HG02588 (cell line): ENCODE measurements at regions not wholly inside any gene's neighbourhood (a gene's known extent, or its start where the extent isn't known, plus 50 kb on each side); places are given as distances from the start of the nearest gene placed in this dataset.

Source experiments
- ATAC-seq: cut with Tn5 transposase; IDR thresholded peaks from one replicate; pipeline ENCODE4 v1.9.1; 2021; ENCODE audit warnings: mild to moderate bottlenecking, moderate library complexity; ENCODE audit not compliant: unreplicated experiment

DNA sequence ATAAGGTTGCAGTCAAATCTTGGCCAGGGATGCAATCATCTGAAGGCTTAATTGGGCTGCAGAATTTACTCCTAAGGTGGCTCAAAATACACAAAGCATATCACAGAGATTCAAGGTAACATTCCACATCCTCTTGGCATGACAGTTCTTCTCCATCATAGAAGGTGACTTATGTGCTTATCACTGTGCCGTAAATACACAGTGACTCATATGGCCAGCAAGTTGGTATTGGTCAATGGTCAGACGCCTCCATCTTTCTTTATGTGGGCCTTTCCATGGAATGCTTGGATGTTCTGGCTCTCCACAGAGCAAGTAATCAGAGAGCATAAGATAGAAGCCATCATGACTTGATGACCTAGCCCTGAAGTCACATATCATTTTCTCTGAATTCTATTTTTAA lies 168.8 kb upstream of the ST8SIA2 start:
- ATAC-seq, result no peak

GRCh38 chr15:92226020-92226612 lies 167.6 kb upstream of the ST8SIA2 start:
- no peak for ATAC-seq

DNA sequence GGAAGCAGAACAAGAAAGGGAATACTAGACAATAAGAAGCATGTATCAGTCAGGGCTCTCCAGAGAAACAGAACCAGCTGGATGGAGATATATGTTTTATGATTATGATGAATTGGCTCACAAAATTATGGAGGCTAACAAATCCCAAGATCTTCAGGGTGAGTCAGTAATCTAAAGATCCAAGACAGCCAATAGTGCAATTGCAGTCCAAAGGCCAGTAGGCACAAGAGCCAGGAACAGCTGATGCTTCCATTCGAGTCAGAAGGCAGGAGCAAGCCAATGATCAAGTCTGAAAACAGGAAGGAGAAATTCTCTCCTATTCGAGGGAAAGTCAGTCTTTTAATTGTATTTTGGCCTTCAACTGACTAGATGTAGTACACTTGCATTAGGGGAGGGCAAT lies 164.9 kb upstream of the ST8SIA2 start:
- no peak for ATAC-seq

DNA sequence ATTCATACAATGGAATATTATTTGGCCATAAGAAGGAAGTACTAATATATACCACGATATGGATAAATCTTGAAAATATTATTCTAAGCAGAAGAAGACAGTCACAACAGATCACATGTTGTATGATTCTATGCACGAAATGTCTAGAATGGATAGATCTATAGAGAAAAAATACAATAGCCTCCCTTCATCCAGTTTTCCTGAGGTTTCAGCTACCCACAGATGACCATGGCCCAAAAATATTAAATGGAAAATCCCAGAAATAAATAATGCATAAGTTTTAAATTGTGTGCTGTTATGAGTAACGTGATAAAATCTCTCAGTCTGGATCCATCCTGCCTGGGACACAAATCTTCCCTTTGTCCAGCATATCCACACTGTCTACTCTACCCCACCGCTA lies 162.2 kb upstream of the ST8SIA2 start:
- ATAC-seq, result no peak

- ATAC-seq, result no peak
Measured at GRCh38 chr15:92232317-92232716, 161.4 kb upstream of the ST8SIA2 start.

DNA sequence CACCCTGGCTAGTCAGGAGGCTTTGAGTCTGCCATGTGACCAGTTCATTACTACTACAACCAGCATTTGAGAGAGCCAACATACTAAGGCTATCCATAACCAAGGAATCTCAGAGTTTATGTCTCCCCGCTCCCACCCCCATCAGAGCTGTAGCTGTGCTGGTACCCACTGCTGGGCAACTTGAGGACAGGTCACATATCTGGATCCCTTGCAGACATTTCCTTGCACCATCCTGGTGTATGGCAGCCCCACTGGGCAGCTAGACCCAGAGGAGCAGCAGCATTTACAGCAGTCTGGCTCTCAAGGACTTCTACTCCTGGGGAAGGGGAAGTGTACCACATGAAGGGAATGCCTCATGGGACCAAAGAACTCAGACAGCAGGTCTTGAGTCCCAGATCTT lies 160.8 kb upstream of the ST8SIA2 start:
- no peak for ATAC-seq

DNA sequence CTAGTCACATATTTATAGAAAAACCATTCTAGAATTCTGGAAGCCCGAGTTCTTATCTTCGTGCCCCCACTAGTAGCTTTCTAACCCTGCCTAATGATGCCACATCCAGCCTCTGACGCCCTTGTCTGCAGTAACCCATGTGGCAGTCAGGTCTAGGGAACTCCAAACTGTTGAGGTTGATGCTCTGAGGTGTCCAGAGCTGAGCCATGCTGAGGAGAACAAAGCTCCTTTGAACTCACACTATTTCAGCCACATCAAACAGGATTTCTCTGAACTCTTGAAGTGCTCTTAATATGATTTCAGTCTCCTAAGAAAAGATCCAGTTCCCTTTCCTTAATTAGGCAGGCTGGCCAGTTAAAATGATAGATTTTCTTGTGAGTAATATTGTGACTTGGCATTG lies 150.5 kb upstream of the ST8SIA2 start:
- no peak for ATAC-seq

DNA sequence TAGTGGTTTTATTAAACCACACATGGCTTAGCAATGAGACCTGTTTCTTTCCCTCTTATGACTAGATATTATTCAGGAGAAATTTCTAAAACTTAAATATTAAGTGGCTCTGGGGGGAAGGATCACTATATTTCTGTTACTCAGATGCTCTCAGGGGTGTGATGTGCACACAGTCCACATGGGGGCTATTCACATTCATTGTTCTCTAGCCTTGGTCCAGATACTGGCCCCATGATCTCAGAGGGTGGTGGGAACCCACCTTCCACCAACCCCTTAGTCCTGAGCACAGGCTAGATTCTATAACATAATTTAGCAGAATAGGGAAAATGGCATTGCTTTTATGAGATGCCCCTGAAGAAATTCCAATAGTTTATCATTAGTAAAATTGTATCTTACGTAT lies 149.0 kb upstream of the ST8SIA2 start:
- ATAC-seq, result no peak

GRCh38 chr15:92247649-92248242 lies 145.9 kb upstream of the ST8SIA2 start:
- no peak for ATAC-seq

DNA sequence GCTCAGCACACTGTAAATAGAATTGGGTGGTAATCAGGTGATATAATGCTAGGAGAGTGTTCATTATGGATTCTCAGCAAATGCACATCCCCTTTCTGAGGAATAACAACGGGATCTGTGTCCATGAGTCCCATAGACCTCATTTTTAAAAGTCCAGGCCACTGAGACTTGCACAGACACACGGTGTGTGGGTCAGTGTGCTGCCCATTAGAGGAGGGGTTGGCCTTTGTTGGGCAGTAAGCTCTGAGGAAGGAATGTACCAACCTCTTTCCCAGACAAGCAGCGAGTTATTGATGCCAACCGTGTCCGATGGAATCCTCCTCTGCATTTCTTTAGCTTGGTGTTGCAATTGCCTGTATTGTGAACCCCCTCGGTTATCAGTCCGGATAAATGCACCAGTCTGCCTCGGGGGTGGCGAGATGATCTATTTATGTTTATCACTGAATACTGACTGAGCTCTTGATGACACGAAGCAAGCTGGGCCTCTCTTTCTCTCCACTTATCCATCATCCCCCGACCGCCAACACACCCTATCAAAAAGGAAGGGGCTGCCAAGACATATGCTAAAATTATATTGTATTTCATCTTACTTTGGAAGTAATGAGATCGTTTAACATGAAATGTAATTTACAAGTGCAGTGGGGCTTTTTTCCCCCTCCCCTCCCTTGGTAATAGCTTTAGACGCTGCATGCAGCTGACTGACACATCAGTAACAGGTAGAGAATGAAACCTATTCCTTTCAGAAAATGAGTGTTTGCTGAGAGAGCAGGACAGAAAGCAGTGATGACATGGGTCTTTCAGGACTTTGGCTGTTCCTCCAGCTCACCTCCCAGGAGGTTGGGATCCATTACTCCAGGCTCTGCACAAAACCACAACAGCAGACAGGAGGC lies 126.6 kb upstream of the ST8SIA2 start:
- ATAC-seq, result no peak

DNA sequence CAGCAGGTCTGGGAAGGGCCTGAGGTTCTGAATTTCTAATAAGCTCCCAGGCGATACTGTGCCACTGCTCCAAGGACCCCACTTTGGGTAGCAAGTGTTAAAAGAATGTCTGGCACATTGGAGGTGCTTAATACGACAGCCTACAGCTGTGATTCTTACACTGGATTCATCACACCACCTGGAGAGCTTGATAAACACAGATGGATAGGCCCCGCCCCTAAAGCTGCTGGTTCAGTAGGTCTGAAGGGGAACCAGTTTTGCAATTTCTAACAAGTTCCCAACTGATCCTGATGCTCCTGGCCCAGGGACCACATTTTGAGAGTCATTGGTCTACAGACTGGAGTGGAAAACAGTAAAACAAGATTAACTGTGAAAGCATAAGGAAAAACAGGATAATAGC lies 124.8 kb upstream of the ST8SIA2 start:
- no peak for ATAC-seq

GRCh38 chr15:92271179-92271578 lies 122.5 kb upstream of the ST8SIA2 start:
- no peak for ATAC-seq

DNA sequence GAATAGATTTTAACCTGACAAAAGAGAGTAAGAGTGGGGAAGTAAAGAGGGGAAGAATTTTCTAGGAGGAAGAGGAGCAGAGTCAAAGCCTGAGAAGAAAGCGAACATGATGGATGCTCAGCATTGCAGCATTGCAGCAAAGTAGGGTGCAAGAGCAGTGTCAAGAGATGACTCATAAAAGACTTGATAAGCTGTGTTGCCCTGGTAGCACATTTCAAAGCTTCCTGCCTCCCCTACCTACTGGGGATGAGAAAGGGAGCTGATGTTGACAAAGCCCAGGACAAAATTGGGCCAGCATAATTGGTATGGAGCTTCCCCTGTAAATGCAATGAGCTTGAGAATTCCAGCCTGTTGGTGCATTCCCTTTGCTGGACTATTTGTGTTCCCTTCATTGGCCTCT lies 121.6 kb upstream of the ST8SIA2 start:
- no peak for ATAC-seq

- no peak for ATAC-seq
Measured at GRCh38 chr15:92273286-92273685, 120.4 kb upstream of the ST8SIA2 start.

DNA sequence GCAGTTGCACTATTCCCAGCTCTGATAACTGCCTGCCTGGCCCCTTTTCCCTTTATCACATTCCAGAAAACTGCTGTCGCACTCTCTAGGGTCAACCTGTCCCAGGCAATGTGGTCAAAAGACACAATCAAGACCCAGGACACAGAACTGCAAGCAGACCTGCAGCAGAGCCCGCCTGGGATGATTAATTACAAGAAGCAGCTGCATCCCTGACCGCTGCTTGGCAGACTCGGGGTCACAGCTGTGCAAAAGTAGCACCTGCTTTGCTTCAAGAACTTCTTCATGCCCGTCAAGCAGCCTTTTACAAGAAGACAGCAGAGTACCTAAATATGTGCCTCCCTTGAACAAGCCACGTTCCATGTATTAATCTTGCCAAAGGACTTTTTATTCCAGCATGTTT lies 120.0 kb upstream of the ST8SIA2 start:
- ATAC-seq, result no peak

GRCh38 chr15:92277776-92278175 lies 115.9 kb upstream of the ST8SIA2 start:
- ATAC-seq, result no peak

DNA sequence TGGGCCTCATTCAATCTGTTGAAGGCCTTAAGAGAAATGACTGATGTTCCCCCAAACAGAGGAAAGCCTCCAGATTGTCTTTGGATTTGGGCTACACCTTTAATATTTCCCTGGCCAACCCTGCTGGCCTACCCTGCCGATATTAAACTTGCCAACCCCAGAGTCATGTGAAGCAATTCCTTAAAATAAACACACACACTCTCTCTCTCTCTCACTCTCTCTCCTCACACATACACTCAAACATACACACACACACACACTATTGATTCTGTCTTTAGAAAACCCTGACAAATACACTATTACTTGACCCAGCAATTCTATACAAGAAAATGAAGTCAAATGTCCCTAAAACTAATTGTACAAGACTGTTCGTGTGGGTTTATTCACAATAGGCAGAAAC lies 109.9 kb upstream of the ST8SIA2 start:
- ATAC-seq, result no peak

DNA sequence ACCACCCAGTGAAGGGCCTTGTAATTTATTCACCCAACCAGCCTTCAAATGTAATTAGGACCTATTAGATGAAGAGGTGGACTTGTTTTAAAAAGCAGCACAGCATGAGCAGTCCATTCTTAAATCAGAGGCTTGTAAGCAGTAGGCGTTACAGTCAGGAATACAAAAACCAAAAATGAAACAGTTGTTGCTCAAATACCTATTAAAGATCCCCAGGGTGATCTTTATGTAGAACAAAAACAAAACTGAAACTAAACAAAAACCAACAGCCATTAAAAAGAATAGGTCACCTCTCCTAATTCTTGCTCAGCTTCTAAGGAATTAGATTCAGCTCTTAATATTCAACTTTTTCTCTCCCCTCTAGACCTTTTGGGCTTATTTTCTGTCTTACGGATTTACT lies 104.9 kb upstream of the ST8SIA2 start:
- ATAC-seq, result peak; percentile 90

- ATAC-seq, result no peak
Measured at GRCh38 chr15:92289733-92290132, 103.9 kb upstream of the ST8SIA2 start.

GRCh38 chr15:92290359-92290992 lies 103.2 kb upstream of the ST8SIA2 start:
- no peak for ATAC-seq

- ATAC-seq, result no peak
Measured at GRCh38 chr15:92291900-92292299, 101.8 kb upstream of the ST8SIA2 start.

DNA sequence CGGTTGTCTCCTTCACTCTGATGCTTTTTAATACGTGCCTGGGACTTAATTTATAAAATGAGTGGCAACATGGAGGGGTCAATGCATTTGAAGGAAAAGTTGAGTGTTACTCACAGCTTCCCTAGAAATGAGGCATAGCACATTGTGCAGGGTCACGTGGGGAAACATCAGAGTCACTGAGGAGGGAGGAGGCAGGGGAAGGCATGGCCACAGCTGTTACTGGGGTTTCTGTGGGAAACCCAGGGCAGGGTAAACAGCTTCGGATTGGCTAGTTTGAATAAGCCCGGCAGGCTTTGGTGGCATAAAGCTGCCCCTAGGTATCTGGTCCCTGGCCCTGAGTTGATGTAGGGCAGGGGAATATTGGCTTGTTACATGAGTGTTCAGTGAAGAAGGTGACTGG lies 98.9 kb upstream of the ST8SIA2 start:
- ATAC-seq, result no peak
